ENCODE measurements at regions not wholly inside any gene's neighbourhood (a gene's known extent, or its start where the extent isn't known, plus 50 kb on each side); places are given as distances from the start of the nearest gene placed in this dataset.
A peak's percentile ranks its signal among the peaks of the same experiment; 100 is the strongest.
"Not testable (repeated sequence)": the region's sequence is repeated elsewhere in the genome, so short reads cannot be mapped to it uniquely, and the experiment has no call there.

- DNase-seq (ENCODE audit: low read depth), result no peak
These were observed 154.4 kb upstream of the EPB41L4A start for GRCh38 chr5:112573441-112573840.

- no peak for DNase-seq (ENCODE audit: low read depth)
These were observed 155.5 kb upstream of the EPB41L4A start for GRCh38 chr5:112574536-112574935.

DNA sequence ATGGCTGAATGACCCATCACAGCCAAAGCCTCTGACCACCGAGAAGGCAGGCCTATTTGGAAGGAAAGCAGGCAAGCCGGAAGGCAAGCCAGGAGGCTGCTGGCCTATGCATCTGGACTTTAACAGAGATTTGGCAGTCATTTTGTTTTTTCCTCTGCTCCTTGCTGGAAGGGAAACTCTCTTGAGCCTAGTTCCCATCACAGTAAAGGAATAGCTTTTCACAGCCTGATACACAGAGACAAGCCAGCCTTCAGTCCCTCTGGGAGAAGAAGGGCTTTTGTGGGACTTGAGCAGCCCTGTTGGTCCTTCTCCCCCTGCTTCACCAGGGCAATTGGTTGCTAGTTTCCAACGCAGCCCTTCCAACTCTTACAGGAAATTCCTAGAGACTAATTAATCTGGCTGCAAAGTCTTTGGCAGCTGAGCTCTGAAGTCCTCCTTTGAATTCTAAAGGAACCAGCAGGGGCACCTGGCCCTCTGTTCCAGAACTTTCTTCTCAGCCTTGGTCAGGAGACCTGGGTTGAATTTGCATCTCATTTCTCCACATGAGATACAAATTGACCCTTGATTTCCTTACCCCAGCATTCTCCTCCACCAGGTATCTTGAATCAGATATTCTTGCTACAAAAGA, 157.3 kb upstream of the EPB41L4A start:
- no peak for DNase-seq (ENCODE audit: low read depth)

GRCh38 chr5:112579599-112580170, 158.0 kb upstream of the APC start:
- no peak for DNase-seq (ENCODE audit: low read depth)

- DNase-seq (ENCODE audit: low read depth), result no peak
These were observed 155.8 kb upstream of the APC start for GRCh38 chr5:112581811-112582320.

DNA sequence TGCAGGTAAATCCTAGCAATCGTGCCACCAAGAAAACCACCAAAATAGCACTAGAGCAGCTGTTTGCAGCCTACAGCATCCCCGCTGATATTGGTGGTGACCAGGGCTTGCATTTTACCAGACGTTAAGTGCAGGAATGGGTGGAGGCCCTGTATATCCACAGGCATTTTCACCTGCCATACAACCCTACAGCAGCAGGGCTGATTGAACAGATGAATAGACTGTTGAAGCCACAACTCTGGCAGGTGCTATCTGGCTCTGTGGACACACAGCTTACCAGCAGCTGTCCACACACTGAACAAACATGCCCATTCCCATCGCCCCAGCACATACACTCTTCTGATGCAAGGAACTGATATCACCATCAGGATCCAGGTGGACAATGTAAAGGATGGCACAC, 154.5 kb upstream of the APC start:
- DNase-seq (ENCODE audit: low read depth), result no peak

GRCh38 chr5:112584781-112585180, 152.9 kb upstream of the APC start:
- DNase-seq (ENCODE audit: low read depth), result no peak

DNA sequence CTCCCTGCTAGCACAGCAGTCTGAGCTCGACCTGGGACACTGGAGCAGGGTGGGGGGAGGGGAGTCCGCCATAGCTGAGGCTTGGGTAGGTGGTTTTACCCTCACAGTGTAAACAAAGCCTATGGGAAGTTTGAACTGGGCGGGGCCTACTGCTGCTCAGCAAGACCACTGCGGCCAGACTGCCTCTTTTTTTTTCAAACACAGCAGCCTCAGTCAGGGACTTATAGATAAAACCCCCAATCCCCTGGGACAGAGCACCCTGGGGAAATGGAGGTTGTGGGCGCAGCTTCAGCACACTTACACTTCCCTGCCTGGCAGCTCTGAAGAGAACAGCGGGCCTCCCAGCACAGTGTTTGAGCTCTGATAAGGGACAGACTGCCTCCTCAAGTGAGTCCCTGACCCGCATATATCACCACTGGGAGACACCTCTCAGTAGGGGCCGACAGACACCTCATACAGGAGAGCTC, 151.1 kb upstream of the APC start:
- DNase-seq (ENCODE audit: low read depth), result no peak

- not testable (repeated sequence) for DNase-seq (ENCODE audit: low read depth)
These were observed 146.8 kb upstream of the APC start for GRCh38 chr5:112590858-112591257.

- peak; percentile 3 for DNase-seq (ENCODE audit: low read depth)
These were observed 143.4 kb upstream of the APC start for GRCh38 chr5:112594095-112594850.

DNA sequence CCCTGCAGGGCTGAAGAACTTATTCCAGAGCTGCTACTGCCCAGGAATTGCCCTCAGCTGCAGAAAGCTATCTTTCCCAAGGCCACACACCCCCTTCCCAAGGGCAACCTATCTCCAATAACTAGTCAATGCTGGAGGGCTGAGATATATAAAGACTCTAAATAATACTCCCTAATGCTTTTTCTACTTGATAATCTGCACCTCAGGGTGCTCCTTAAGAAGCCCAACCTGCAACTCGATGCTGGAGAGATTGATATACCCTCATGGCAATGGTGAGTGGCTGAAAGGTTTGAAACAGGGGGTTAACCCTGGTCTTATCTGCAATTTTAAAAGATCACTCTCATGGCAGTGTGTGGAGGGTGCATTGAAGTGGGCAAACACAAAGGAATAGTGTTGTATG, 142.7 kb upstream of the APC start:
- no peak for DNase-seq (ENCODE audit: low read depth)

DNA sequence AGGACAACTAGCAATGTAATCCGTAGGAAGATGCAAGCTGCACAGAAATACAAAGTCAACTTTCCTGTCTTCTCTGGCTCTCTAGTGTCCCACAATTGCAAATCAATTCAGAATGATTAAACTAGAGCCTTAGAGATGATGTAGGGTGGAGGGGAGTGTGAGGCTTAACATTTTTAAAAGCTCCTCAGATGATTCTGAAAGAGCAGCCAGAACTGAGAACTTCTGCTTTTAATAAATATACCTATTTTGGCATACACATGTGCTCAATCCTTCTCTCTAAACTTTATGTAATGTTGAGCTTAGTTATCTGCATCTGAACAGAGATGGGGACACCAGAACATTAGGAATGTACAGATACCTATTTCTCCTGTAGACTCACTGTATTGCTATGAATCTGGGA, 139.9 kb upstream of the APC start:
- no peak for DNase-seq (ENCODE audit: low read depth)

DNA sequence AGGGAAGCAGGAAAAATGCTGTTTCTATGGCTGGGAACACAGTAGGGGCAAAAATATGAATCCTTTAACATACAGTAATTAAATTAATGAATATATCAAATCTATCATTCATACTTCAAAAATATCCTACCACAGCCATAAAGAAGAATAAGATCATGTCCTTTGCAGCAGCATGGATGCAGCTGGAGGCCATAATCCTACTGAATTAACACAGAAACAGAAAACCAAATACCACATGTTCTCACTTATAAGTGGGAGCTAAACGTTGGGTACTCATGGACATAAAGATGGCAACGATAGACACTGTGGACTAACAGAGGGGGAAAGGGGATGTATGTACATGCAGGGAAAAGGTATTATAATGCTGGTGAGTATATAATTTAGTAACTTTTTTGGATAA, 137.2 kb upstream of the APC start:
- not testable (repeated sequence) for DNase-seq (ENCODE audit: low read depth)

DNA sequence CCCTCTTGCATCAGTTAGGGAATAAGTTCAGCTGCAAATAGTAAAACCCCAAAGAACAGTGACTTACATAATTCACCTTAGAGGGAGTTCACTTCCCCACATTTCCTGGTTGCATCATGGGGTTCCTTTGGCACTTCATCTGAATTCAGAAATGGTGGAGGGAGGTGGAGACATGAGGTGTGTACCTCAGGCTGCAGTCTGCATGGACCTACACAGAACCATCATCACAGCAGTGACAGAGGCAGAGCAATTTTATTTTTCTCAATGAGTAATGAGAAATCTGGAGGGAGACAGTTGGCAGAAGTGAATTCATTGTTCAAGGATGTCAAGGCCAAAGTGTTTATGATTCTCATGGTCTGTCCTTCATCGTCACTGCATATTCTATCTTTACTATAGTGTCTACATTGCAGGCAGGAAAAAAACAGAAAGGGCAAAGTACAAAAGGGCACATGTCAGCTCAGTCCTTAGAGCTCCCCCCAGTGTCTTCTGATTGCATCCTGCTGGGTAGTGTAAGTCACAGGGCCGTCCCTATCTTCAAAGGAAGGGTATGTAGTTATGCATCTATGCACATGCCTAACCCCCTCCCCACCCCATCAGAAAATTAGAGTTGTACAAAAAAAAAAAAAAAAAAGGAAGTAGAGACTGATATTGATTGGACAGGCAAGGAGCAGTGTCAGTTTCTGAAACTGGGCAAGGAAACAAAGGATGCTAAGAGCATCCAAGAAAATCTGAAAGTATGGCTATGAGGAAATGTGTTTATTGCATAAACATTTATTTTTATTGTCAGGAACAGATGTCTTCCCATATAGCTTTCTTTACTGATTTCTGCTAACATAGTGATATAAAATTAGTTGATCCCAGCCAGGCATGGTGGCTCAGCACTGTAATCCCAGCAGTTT, 132.7 kb upstream of the APC start:
- DNase-seq (ENCODE audit: low read depth), result no peak

- DNase-seq (ENCODE audit: low read depth), result no peak
These were observed 128.7 kb upstream of the APC start for GRCh38 chr5:112608975-112609374.

GRCh38 chr5:112612663-112613062, 125.0 kb upstream of the APC start:
- DNase-seq (ENCODE audit: low read depth), result no peak

DNA sequence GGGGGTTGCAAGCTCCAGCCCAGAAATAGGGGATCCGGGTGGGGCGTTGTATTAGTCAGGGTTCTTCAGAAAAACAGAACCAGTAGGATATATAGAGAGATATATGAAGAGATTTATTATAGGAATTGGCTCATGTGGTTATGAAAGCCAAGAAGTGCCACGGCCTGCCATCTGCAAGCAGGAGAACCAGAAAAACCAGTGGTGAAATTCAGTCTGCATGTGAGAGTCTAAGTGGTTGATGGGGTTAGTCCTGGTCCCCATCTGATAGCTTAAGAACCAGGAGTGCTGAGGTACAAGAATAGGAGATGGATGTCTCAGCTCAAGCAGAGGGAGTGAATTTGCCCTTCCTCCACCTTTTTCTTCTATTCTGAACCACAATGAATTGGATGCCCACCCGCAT, 123.4 kb upstream of the APC start:
- DNase-seq (ENCODE audit: low read depth), result no peak

DNA sequence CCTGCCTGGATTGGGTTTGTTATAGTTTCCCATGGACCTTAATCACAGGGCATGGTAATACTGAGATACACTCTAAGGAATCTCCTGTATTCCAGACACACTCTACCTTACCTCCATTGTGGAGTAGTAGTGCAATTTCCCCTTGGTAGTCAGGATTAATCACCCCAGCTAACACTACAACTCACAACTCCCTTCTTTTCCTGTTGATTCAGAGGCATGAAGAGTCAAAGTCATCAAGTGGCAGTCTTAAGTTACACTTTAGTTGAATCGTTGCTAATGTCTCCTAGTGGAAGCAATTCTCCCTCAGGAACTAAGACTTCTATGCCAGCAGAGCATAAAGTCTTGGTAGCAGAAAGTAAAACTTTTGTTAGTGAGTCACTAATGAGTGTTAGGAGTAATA, 122.7 kb upstream of the APC start:
- DNase-seq (ENCODE audit: low read depth), result no peak

DNA sequence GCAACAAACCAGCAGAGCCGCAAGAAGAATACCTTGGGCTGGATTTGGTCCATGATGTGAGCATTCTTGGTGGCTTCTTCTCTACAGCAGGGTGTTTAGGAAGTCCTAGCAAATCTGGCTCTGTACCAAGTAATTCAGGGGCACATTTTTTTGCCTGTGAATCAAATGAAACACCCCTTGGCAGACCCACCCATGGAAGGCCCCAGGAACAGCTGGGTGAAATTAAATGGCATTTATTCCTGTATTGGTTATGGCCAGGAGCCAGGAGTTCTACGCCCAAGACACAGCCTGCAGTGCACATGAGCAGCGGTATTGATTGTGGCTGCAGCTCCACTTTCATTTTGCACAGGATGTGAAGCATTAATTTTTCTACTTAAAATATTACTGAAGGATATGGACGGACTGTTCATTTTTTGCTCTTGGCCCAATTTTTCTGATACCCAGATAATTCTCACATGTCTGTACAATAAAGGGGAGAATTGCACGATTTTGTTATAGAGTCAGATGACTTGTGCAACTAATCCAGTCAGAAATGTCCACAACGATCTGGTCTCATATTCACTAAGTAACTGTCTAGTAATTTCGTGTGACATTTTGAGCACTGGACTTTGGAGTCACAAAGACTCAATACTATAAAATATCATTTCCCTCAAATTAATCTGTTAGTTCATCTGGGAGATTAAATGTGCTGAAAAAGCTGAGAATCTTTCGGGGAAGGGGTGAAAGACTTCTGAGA, 120.7 kb upstream of the APC start:
- DNase-seq (ENCODE audit: low read depth), result no peak

DNA sequence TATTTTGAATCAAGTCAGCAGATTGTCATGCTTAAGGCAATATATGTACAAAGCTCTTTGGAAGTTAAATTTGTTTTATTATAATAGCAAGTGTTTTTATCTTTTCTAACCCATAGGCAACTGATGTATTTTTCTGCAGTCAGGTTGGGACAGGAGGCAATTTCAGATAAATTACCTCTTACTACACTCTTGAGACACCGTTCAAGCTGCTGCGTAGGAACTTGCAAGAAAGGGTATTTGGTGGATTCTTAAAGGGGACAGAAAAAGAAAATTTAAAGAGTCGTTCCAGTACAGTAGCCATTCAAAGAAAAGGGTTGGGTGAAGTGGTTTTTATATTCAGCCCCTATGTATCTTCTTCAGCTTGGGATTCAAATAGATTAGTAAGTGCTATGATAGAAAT, 112.4 kb upstream of the APC start:
- no peak for DNase-seq (ENCODE audit: low read depth)

GRCh38 chr5:112625689-112626438, 111.8 kb upstream of the APC start:
- no peak for DNase-seq (ENCODE audit: low read depth)

Data from GM04504 (cell line).